HG02642 (cell line): ENCODE measurements at regions not wholly inside any gene's neighbourhood (a gene's known extent, or its start where the extent isn't known, plus 50 kb on each side); places are given as distances from the start of the nearest gene placed in this dataset.

Experiments used
- ATAC-seq: cut with Tn5 transposase; IDR thresholded peaks from one replicate; pipeline ENCODE4 v1.9.1; 2021; ENCODE audit warnings: mild to moderate bottlenecking; ENCODE audit not compliant: unreplicated experiment, poor library complexity

- no peak for ATAC-seq
These were observed 174.8 kb downstream of the BMP2 start for GRCh38 chr20:6942266-6942665.

- ATAC-seq, result no peak
These were observed 176.8 kb downstream of the BMP2 start for GRCh38 chr20:6944292-6944691.

- no peak for ATAC-seq
These were observed 186.1 kb downstream of the BMP2 start for GRCh38 chr20:6953611-6954010.

GRCh38 chr20:6954219-6954618 lies 186.7 kb downstream of the BMP2 start:
- no peak for ATAC-seq

GRCh38 chr20:6956056-6956455 lies 188.6 kb downstream of the BMP2 start:
- ATAC-seq, result no peak

- ATAC-seq, result no peak
These were observed 189.1 kb downstream of the BMP2 start for GRCh38 chr20:6956574-6956973.

- no peak for ATAC-seq
These were observed 192.4 kb downstream of the BMP2 start for GRCh38 chr20:6959900-6960312.

GRCh38 chr20:6966721-6967120 lies 199.2 kb downstream of the BMP2 start:
- no peak for ATAC-seq

- ATAC-seq, result no peak
These were observed 207.4 kb downstream of the BMP2 start for GRCh38 chr20:6974838-6975237.

GRCh38 chr20:6975311-6975710 lies 207.8 kb downstream of the BMP2 start:
- no peak for ATAC-seq

- no peak for ATAC-seq
These were observed 208.8 kb downstream of the BMP2 start for GRCh38 chr20:6976106-6976900.

- no peak for ATAC-seq
These were observed 212.1 kb downstream of the BMP2 start for GRCh38 chr20:6979621-6980020.

- ATAC-seq, result no peak
These were observed 225.5 kb downstream of the BMP2 start for GRCh38 chr20:6993011-6993410.

- no peak for ATAC-seq
These were observed 226.0 kb downstream of the BMP2 start for GRCh38 chr20:6993511-6993910.

- ATAC-seq, result no peak
These were observed 227.0 kb downstream of the BMP2 start for GRCh38 chr20:6994452-6994851.

- no peak for ATAC-seq
These were observed 231.4 kb downstream of the BMP2 start for GRCh38 chr20:6998909-6999308.

GRCh38 chr20:6999381-6999780 lies 231.9 kb downstream of the BMP2 start:
- no peak for ATAC-seq

- no peak for ATAC-seq
These were observed 236.1 kb downstream of the BMP2 start for GRCh38 chr20:7003598-7003997.

- ATAC-seq, result no peak
These were observed 237.3 kb downstream of the BMP2 start for GRCh38 chr20:7004801-7005200.

- no peak for ATAC-seq
These were observed 243.0 kb downstream of the BMP2 start for GRCh38 chr20:7010527-7010926.

GRCh38 chr20:7015257-7015656 lies 247.8 kb downstream of the BMP2 start:
- no peak for ATAC-seq

GRCh38 chr20:7022597-7022996 lies 255.1 kb downstream of the BMP2 start:
- no peak for ATAC-seq
